BLaER1 treated with 17β-estradiol and CSF1 and Interleukin-3, amounts not matched to agents 10 nM and 100 nM (cell line): ENCODE measurements at regions not wholly inside any gene's neighbourhood (a gene's known extent, or its start where the extent isn't known, plus 50 kb on each side); places are given as distances from the start of the nearest gene placed in this dataset.
A peak's percentile ranks its signal among the peaks of the same experiment; 100 is the strongest.

Experiments used
- H3K27ac ChIP-seq, 11 experiments: shearing (Covaris generic); formaldehyde crosslinking; 2 replicates each; pipeline ENCODE4 v1.8.1; 2022
- H3K27me3 ChIP-seq, 11 experiments: shearing (Covaris generic); formaldehyde crosslinking; 2 replicates each; pipeline ENCODE4 v1.8.1; 2022
- H3K36me3 ChIP-seq, 11 experiments: shearing (Covaris generic); formaldehyde crosslinking; 2 replicates each; pipeline ENCODE4 v1.8.1; 2022
- H3K4me1 ChIP-seq, 10 experiments: shearing (Covaris generic); formaldehyde crosslinking; 2 replicates each; pipeline ENCODE4 v1.8.1; 2022
- H3K4me2 ChIP-seq, 11 experiments: shearing (Covaris generic); formaldehyde crosslinking; 2 replicates each; pipeline ENCODE4 v1.8.1; 2022
- H3K4me3 ChIP-seq, 10 experiments: shearing (Covaris generic); formaldehyde crosslinking; 2 replicates each; pipeline ENCODE4 v1.8.1; 2022
- H3K9ac ChIP-seq, 11 experiments: shearing (Covaris generic); formaldehyde crosslinking; 2 replicates each; pipeline ENCODE4 v1.8.1; 2022
- H3K9me3 ChIP-seq, 11 experiments: shearing (Covaris generic); formaldehyde crosslinking; replicated peaks in 1 of 11; 2 replicates each; pipeline ENCODE4 v1.8.1; 2022
- H4K20me1 ChIP-seq, 11 experiments: shearing (Covaris generic); formaldehyde crosslinking; 2 replicates each; pipeline ENCODE4 v1.8.1; 2022
- Cebpa-rat ChIP-seq, 11 experiments: shearing (Covaris generic); IDR thresholded peaks; 2 replicates each; pipeline ENCODE4 v1.8.1; 2022

GRCh38 chr2:181158427-181158826, 178.0 kb downstream of the UBE2E3 start:
- Histone ChIP-seq H3K4me1 (peaks cover 0 to 24% (median 16%) of the 10 kb centered on the region in 10 experiments; a peak in 13 of 20 replicates), H3K4me2 (peak overlapping the region in 4 of 11 experiments; percentile 15 to 58 (median 42); a peak in 4 of 22 replicates), H3K4me3 (peak overlapping the region in 2 of 10 experiments; percentile 21 to 30; a peak in 2 of 20 replicates), H3K36me3 (peaks cover 0 to 10% (median 4%) of the 10 kb centered on the region in 11 experiments; a peak in 10 of 22 replicates), H3K27me3 (no peaks in the 10 kb centered on the region), H3K27ac (no peak overlapping the region), H3K9ac (no peak overlapping the region), H3K9me3 (peaks cover 21 to 69% (median 50%) of the 10 kb centered on the region in 11 experiments), H4K20me1 (no peaks in the 10 kb centered on the region)
- no peak for TF ChIP-seq Cebpa-rat (IDR thresholded peaks at IDR 0.05)

GRCh38 chr2:181161615-181162014, 181.2 kb downstream of the UBE2E3 start:
- Histone ChIP-seq H3K4me3 (no peak overlapping the region), H4K20me1 (no peaks in the 10 kb centered on the region), H3K4me1 (peaks cover 13 to 31% (median 22%) of the 10 kb centered on the region in 10 experiments), H3K36me3 (peaks cover 0 to 9% (median 2%) of the 10 kb centered on the region in 11 experiments; a peak in 6 of 22 replicates), H3K4me2 (no peak overlapping the region), H3K9ac (no peak overlapping the region), H3K9me3 (peaks cover 16 to 55% (median 40%) of the 10 kb centered on the region in 11 experiments), H3K27me3 (no peaks in the 10 kb centered on the region), H3K27ac (no peak overlapping the region)
- no peak for TF ChIP-seq Cebpa-rat (IDR thresholded peaks at IDR 0.05)

GRCh38 chr2:181163139-181163538, 182.7 kb downstream of the UBE2E3 start:
- Histone ChIP-seq H3K9ac (no peak overlapping the region), H3K4me2 (no peak overlapping the region)

GRCh38 chr2:181163691-181164090, 183.3 kb downstream of the UBE2E3 start:
- Histone ChIP-seq H3K9me3 (peaks cover 26 to 57% (median 41%) of the 10 kb centered on the region in 11 experiments), H3K9ac (no peak overlapping the region), H3K27me3 (no peaks in the 10 kb centered on the region), H3K36me3 (peaks cover 0 to 20% (median 4%) of the 10 kb centered on the region in 11 experiments; a peak in 6 of 22 replicates), H3K27ac (no peak overlapping the region), H4K20me1 (no peaks in the 10 kb centered on the region), H3K4me2 (no peak overlapping the region), H3K4me3 (no peak overlapping the region), H3K4me1 (peaks cover 10 to 23% (median 15%) of the 10 kb centered on the region in 10 experiments)
- no peak for TF ChIP-seq Cebpa-rat (IDR thresholded peaks at IDR 0.05)

More at GRCh38 chr2:181163139-181163538, 182.7 kb downstream of the UBE2E3 start:
- Histone ChIP-seq H3K36me3 (peaks cover 0 to 20% (median 4%) of the 10 kb centered on the region in 11 experiments; a peak in 6 of 22 replicates), H3K27ac (no peak overlapping the region), H4K20me1 (no peaks in the 10 kb centered on the region), H3K4me1 (peaks cover 10 to 23% (median 16%) of the 10 kb centered on the region in 10 experiments), H3K27me3 (no peaks in the 10 kb centered on the region), H3K4me3 (no peak overlapping the region), H3K9me3 (peaks cover 25 to 57% (median 40%) of the 10 kb centered on the region in 11 experiments)
- TF ChIP-seq Cebpa-rat (IDR thresholded peaks at IDR 0.05), result no peak

GRCh38 chr2:181164699-181165098, 184.3 kb downstream of the UBE2E3 start:
- Histone ChIP-seq H3K9ac (no peak overlapping the region), H3K27me3 (no peaks in the 10 kb centered on the region), H3K36me3 (peaks cover 0 to 20% (median 4%) of the 10 kb centered on the region in 11 experiments; a peak in 6 of 22 replicates), H3K4me3 (no peak overlapping the region), H3K4me2 (peak overlapping the region; percentile 53 to 78 (median 65); a peak in 16 of 22 replicates), H3K9me3 (peaks cover 26 to 59% (median 38%) of the 10 kb centered on the region in 11 experiments), H4K20me1 (no peaks in the 10 kb centered on the region), H3K27ac (peak overlapping the region in 5 of 11 experiments; percentile 31 to 56 (median 52); a peak in 9 of 22 replicates), H3K4me1 (peaks cover 10 to 23% (median 15%) of the 10 kb centered on the region in 10 experiments)
- no peak for TF ChIP-seq Cebpa-rat (IDR thresholded peaks at IDR 0.05)

- peaks cover 0 to 20% (median 4%) of the 10 kb centered on the region in 11 experiments; a peak in 6 of 22 replicates for H3K36me3 ChIP-seq
- H3K4me1 ChIP-seq, result peaks cover 10 to 23% (median 15%) of the 10 kb centered on the region in 10 experiments
- H3K9me3 ChIP-seq, result peaks cover 26 to 59% (median 38%) of the 10 kb centered on the region in 11 experiments
- TF ChIP-seq Cebpa-rat (IDR thresholded peaks at IDR 0.05), result no peak
- peak overlapping the region in 10 of 11 experiments; percentile 3 to 56 (median 38); a peak in 16 of 22 replicates for H3K27ac ChIP-seq
- no peaks in the 10 kb centered on the region for H3K27me3 ChIP-seq
- peak overlapping the region; percentile 53 to 78 (median 65) for H3K4me2 ChIP-seq
- no peaks in the 10 kb centered on the region for H4K20me1 ChIP-seq
- H3K4me3 ChIP-seq, result peak overlapping the region in 1 of 10 experiments; percentile 4; a peak in 2 of 20 replicates
- 0 out of 22 replicates have a peak overlapping the region, but pooled peaks of 1 of the 11 experiments have one; percentile 13 for H3K9ac ChIP-seq
These were observed 184.9 kb downstream of the UBE2E3 start for GRCh38 chr2:181165199-181165868.

GRCh38 chr2:181169503-181169902, 189.1 kb downstream of the UBE2E3 start:
- no peaks in the 10 kb centered on the region for H4K20me1 ChIP-seq
- H3K36me3 ChIP-seq, result peaks cover 0 to 20% (median 0%) of the 10 kb centered on the region in 11 experiments; a peak in 4 of 22 replicates
- TF ChIP-seq Cebpa-rat (IDR thresholded peaks at IDR 0.05), result no peak
- H3K27me3 ChIP-seq, result no peaks in the 10 kb centered on the region
- H3K27ac ChIP-seq, result no peak overlapping the region
- H3K4me1 ChIP-seq, result peaks cover 10 to 19% (median 15%) of the 10 kb centered on the region in 10 experiments
- no peak overlapping the region for H3K4me2 ChIP-seq
- peaks cover 26 to 51% (median 31%) of the 10 kb centered on the region in 11 experiments for H3K9me3 ChIP-seq
- H3K9ac ChIP-seq, result no peak overlapping the region
- no peak overlapping the region for H3K4me3 ChIP-seq

- H4K20me1 ChIP-seq, result no peaks in the 10 kb centered on the region
- peaks cover 26 to 46% (median 31%) of the 10 kb centered on the region in 11 experiments for H3K9me3 ChIP-seq
- H3K36me3 ChIP-seq, result peaks cover 0 to 20% (median 0%) of the 10 kb centered on the region in 11 experiments; a peak in 4 of 22 replicates
- H3K27me3 ChIP-seq, result no peaks in the 10 kb centered on the region
- H3K4me3 ChIP-seq, result no peak overlapping the region
- no peak overlapping the region for H3K27ac ChIP-seq
- no peak overlapping the region for H3K9ac ChIP-seq
- peaks cover 7 to 20% (median 14%) of the 10 kb centered on the region in 10 experiments for H3K4me1 ChIP-seq
- no peak overlapping the region for H3K4me2 ChIP-seq
- no peak for TF ChIP-seq Cebpa-rat (IDR thresholded peaks at IDR 0.05)
These were observed 189.9 kb downstream of the UBE2E3 start for GRCh38 chr2:181170256-181170655.

- H4K20me1 ChIP-seq, result no peaks in the 10 kb centered on the region
- peaks cover 0 to 20% (median 10%) of the 10 kb centered on the region in 10 experiments; a peak in 10 of 20 replicates for H3K4me1 ChIP-seq
- H3K27ac ChIP-seq, result no peak overlapping the region
- H3K4me2 ChIP-seq, result no peak overlapping the region
- peaks cover 5 to 21% (median 8%) of the 10 kb centered on the region in 11 experiments for H3K9me3 ChIP-seq
- no peak for TF ChIP-seq Cebpa-rat (IDR thresholded peaks at IDR 0.05)
- H3K36me3 ChIP-seq, result 0 out of 22 replicates have a peak, but pooled peaks cover 0 to 4% (median 0%) of the 10 kb centered on the region in 11 experiments
- H3K9ac ChIP-seq, result no peak overlapping the region
- no peak overlapping the region for H3K4me3 ChIP-seq
- H3K27me3 ChIP-seq, result no peaks in the 10 kb centered on the region
These were observed 192.3 kb downstream of the UBE2E3 start for GRCh38 chr2:181172676-181173075.
